Duodenal mucosa (tissue), 2 donors: ENCODE measurements at regions not wholly inside any gene's neighbourhood (a gene's known extent, or its start where the extent isn't known, plus 50 kb on each side); places are given as distances from the start of the nearest gene placed in this dataset.

Experiments used
- H3K27ac ChIP-seq: one replicate; pipeline ENCODE4 v1.7.0; 2013; ENCODE audit warnings: low read depth, low read length
- H3K27me3 ChIP-seq, 2 donors: one replicate each; pipeline ENCODE4 v1.7.0; 2013; ENCODE audit warnings: low read length in 2 of 2, control low read depth in 1 of 2; ENCODE audit not compliant: insufficient read depth in 2 of 2, control insufficient read depth in 1 of 2
- H3K36me3 ChIP-seq, 2 donors: one replicate each; pipeline ENCODE4 v1.7.0; 2013; ENCODE audit warnings: low read length in 2 of 2, control low read depth in 1 of 2; ENCODE audit not compliant: insufficient read depth in 2 of 2, control insufficient read depth in 1 of 2
- H3K4me1 ChIP-seq, 2 donors: one replicate each; pipeline ENCODE4 v1.7.0; 2013; ENCODE audit warnings: low read length in 2 of 2, control low read depth in 1 of 2; ENCODE audit not compliant: insufficient read depth in 2 of 2, control insufficient read depth in 1 of 2
- H3K4me3 ChIP-seq, 2 donors: one replicate each; pipeline ENCODE4 v1.7.0; 2013; ENCODE audit warnings: low read length in 2 of 2, low read depth in 1 of 2
- H3K9ac ChIP-seq, 2 donors: one replicate each; pipeline ENCODE4 v1.7.0; 2013; ENCODE audit warnings: low read length in 2 of 2, low read depth in 1 of 2
- H3K9me3 ChIP-seq, 2 donors: one replicate each; pipeline ENCODE4 v1.7.0; 2013; ENCODE audit warnings: low read length in 2 of 2, control low read depth in 1 of 2; ENCODE audit not compliant: control insufficient read depth in 1 of 2

GRCh38 chr12:24553259-24553658 is 395.6 kb downstream of the BCAT1 start:
- Histone ChIP-seq H3K27me3 (no peaks in the 10 kb centered on the region), H3K9ac (no peak overlapping the region), H3K4me1 (no peaks in the 10 kb centered on the region), H3K4me3 (no peak overlapping the region), H3K27ac (no peak overlapping the region), H3K36me3 (no peaks in the 10 kb centered on the region), H3K9me3 (no peaks in the 10 kb centered on the region)

GRCh38 chr12:24551163-24551786 is 397.6 kb downstream of the BCAT1 start:
- no peak overlapping the region for H3K9ac ChIP-seq
- no peaks in the 10 kb centered on the region for H3K4me1 ChIP-seq
- no peaks in the 10 kb centered on the region for H3K36me3 ChIP-seq
- no peak overlapping the region for H3K27ac ChIP-seq
- H3K4me3 ChIP-seq = no peak overlapping the region
- no peaks in the 10 kb centered on the region for H3K9me3 ChIP-seq
- H3K27me3 ChIP-seq = no peaks in the 10 kb centered on the region

GRCh38 chr12:24550609-24551008 is 398.3 kb downstream of the BCAT1 start:
- H3K27ac ChIP-seq = no peak overlapping the region
- H3K4me3 ChIP-seq = no peak overlapping the region
- no peaks in the 10 kb centered on the region for H3K9me3 ChIP-seq
- no peaks in the 10 kb centered on the region for H3K27me3 ChIP-seq
- no peak overlapping the region for H3K9ac ChIP-seq
- H3K36me3 ChIP-seq = no peaks in the 10 kb centered on the region
- H3K4me1 ChIP-seq = no peaks in the 10 kb centered on the region

DNA sequence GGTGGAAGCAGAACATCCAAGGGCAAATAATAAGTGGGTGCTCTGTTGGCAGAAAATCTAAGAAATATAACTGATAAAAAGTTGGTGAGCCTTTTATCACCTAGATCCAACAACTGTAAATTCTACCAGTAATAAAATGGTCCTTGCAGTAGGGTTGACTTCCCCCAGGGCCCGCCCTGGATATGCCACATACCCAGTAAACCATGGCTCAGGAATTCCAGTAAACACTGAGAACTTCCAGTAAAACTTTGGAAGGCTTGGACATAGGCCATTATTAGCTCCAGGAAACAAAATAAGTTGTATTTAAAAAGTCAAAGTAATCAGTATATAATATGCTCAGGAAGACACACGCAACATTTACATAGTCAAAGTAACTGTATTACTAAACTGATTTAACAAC is 402.2 kb downstream of the BCAT1 start:
- no peak overlapping the region for H3K4me3 ChIP-seq
- no peak overlapping the region for H3K27ac ChIP-seq
- H3K4me1 ChIP-seq = no peaks in the 10 kb centered on the region
- H3K36me3 ChIP-seq = no peaks in the 10 kb centered on the region
- H3K27me3 ChIP-seq = no peaks in the 10 kb centered on the region
- no peak overlapping the region for H3K9ac ChIP-seq
- no peaks in the 10 kb centered on the region for H3K9me3 ChIP-seq

- no peaks in the 10 kb centered on the region for H3K4me1 ChIP-seq
- no peaks in the 10 kb centered on the region for H3K9me3 ChIP-seq
- no peak overlapping the region for H3K27ac ChIP-seq
- H3K36me3 ChIP-seq = no peaks in the 10 kb centered on the region
- no peaks in the 10 kb centered on the region for H3K27me3 ChIP-seq
- no peak overlapping the region for H3K4me3 ChIP-seq
- H3K9ac ChIP-seq = no peak overlapping the region
Observed at GRCh38 chr12:24546084-24546483, 402.8 kb downstream of the BCAT1 start.

GRCh38 chr12:24544368-24544767 is 404.5 kb downstream of the BCAT1 start:
- no peaks in the 10 kb centered on the region for H3K27me3 ChIP-seq
- H3K9ac ChIP-seq = no peak overlapping the region
- H3K9me3 ChIP-seq = no peaks in the 10 kb centered on the region
- H3K36me3 ChIP-seq = no peaks in the 10 kb centered on the region
- H3K4me3 ChIP-seq = no peak overlapping the region
- no peaks in the 10 kb centered on the region for H3K4me1 ChIP-seq
- no peak overlapping the region for H3K27ac ChIP-seq

DNA sequence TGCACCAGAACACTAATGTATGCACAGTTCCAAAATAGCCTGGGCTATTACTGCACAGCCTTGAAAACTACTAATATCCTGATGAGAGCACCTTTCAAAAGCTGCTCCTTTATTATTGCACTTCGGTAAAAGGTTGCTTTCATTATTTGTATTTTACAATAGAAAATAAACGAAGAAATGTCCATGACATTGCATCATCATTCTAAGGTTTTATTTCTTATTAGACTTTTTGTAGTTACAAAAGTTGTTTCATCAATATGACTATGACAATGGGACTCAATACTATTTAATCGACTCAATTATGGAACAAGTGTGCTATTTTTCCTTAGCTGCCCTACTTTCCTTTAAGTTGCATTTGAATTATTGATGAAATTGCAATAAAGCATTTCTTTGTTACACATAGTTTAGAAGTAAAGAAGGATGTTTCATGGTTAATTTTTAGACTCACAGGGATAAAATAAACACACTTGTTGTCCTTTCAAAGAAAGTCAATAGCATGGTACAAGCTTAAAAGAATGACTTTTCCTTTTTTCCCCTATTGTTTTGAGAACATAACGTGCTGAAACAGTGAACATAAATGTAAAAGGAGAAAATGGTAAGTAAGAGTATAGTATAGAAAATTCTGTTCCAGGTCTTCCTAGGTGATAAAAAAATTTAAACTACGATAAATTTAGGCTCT is 407.6 kb downstream of the BCAT1 start:
- no peaks in the 10 kb centered on the region for H3K36me3 ChIP-seq
- no peak overlapping the region for H3K27ac ChIP-seq
- no peaks in the 10 kb centered on the region for H3K4me1 ChIP-seq
- no peaks in the 10 kb centered on the region for H3K9me3 ChIP-seq
- no peaks in the 10 kb centered on the region for H3K27me3 ChIP-seq
- no peak overlapping the region for H3K9ac ChIP-seq
- no peak overlapping the region for H3K4me3 ChIP-seq

GRCh38 chr12:24539646-24540045 is 409.3 kb downstream of the BCAT1 start:
- no peaks in the 10 kb centered on the region for H3K9me3 ChIP-seq
- H3K27me3 ChIP-seq = no peaks in the 10 kb centered on the region
- H3K27ac ChIP-seq = no peak overlapping the region
- no peak overlapping the region for H3K9ac ChIP-seq
- no peaks in the 10 kb centered on the region for H3K36me3 ChIP-seq
- no peak overlapping the region for H3K4me3 ChIP-seq
- no peaks in the 10 kb centered on the region for H3K4me1 ChIP-seq

DNA sequence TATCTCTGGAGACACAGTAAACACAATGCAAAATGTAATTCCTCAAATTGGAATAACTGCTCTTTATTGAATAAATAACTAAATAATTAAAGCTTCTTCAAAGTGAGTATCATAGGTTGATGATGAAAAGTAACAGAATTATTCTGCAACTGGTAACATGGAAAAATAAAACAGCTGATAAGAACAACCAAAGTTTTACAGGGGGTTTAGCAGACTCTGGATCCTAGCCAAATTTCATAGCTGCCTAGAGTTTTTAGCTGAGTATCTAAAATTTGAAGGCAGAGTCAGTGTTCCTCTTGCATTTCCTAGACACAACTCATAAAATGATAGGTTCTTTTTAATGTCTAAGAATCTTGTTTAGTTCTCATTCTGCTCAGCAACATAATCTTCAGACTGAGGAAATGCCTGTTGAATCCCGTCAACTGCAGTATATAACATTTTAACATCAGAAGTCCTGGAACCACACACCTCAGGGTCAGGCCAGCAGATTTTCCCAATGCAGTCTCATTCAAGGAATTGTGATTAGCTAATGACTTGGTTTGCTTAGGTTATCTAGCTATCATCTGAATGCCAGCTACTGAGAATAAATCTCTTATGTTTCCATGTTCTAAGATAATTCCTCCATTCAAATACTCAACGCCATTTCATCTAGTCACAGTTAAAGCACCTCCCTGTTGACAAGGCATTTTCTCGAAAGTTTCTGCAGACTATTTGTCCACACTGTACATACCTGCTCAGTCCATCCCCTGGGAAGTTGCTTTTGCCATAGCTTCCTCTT is 411.6 kb downstream of the BCAT1 start:
- Histone ChIP-seq H3K27me3 (no peaks in the 10 kb centered on the region), H3K27ac (no peak overlapping the region), H3K4me3 (no peak overlapping the region), H3K4me1 (no peaks in the 10 kb centered on the region), H3K9ac (no peak overlapping the region), H3K9me3 (no peaks in the 10 kb centered on the region), H3K36me3 (no peaks in the 10 kb centered on the region)

- Histone ChIP-seq H3K4me1 (no peaks in the 10 kb centered on the region), H3K9ac (no peak overlapping the region), H3K27me3 (no peaks in the 10 kb centered on the region), H3K36me3 (no peaks in the 10 kb centered on the region), H3K4me3 (no peak overlapping the region), H3K27ac (no peak overlapping the region), H3K9me3 (no peaks in the 10 kb centered on the region)
Observed at GRCh38 chr12:24535334-24536069, 413.4 kb downstream of the BCAT1 start.
